ENCODE measurements at regions not wholly inside any gene's neighbourhood (a gene's known extent, or its start where the extent isn't known, plus 50 kb on each side); places are given as distances from the start of the nearest gene placed in this dataset.
"Not testable (repeated sequence)": the region's sequence is repeated elsewhere in the genome, so short reads cannot be mapped to it uniquely, and the experiment has no call there.

DNA sequence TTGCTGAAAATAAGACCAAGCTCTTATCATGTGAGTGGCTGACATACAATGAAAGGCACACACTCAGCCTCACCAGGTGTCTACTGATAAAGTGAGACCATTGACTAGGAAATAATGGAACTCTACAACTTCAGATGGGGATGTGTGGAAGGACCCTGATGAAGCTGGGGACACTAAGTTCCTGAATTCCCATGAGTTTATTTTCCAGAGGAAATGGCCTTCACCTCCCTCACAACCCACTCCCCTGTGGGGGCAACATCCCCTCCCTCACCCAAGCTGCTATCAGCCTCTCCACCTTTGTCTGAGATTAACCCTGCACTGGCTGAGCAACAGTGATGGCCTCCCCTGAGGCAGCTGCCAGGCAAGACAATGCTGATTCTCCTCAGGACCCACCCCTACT lies 55.2 kb upstream of the SMARCAD1 start:
- DNase-seq (ENCODE audit: low spot score) (no peak), ATAC-seq (ENCODE audit: low read depth) (no peak)
- Histone ChIP-seq H3K27ac (ENCODE audit: poor library complexity, severe bottlenecking) (no peak overlapping the region), H3K36me3 (ENCODE audit: low read depth) (no peaks in the 10 kb centered on the region), H3K27me3 (ENCODE audit: insufficient read depth, poor library complexity, severe bottlenecking) (no peaks in the 10 kb centered on the region), H3K4me3 (ENCODE audit: severe bottlenecking) (no peak overlapping the region), H3K9me3 (ENCODE audit: severe bottlenecking) (no peaks in the 10 kb centered on the region), H3K4me1 (ENCODE audit: insufficient read depth, poor library complexity, severe bottlenecking) (no peaks in the 10 kb centered on the region)
- TF ChIP-seq, protein P1, sequence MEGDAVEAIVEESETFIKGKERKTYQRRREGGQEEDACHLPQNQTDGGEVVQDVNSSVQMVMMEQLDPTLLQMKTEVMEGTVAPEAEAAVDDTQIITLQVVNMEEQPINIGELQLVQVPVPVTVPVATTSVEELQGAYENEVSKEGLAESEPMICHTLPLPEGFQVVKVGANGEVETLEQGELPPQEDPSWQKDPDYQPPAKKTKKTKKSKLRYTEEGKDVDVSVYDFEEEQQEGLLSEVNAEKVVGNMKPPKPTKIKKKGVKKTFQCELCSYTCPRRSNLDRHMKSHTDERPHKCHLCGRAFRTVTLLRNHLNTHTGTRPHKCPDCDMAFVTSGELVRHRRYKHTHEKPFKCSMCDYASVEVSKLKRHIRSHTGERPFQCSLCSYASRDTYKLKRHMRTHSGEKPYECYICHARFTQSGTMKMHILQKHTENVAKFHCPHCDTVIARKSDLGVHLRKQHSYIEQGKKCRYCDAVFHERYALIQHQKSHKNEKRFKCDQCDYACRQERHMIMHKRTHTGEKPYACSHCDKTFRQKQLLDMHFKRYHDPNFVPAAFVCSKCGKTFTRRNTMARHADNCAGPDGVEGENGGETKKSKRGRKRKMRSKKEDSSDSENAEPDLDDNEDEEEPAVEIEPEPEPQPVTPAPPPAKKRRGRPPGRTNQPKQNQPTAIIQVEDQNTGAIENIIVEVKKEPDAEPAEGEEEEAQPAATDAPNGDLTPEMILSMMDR (IDR thresholded peaks at IDR 0.05; ENCODE audit: poor library complexity, severe bottlenecking) = no peak

GRCh38 chr4:94155404-94155803 lies 52.3 kb upstream of the SMARCAD1 start:
- H3K36me3 ChIP-seq (ENCODE audit: low read depth); H3K4me3 ChIP-seq (ENCODE audit: severe bottlenecking); H3K27me3 ChIP-seq (ENCODE audit: insufficient read depth, poor library complexity, severe bottlenecking); H3K4me1 ChIP-seq (ENCODE audit: insufficient read depth, poor library complexity, severe bottlenecking); DNase-seq (ENCODE audit: low spot score); ATAC-seq (ENCODE audit: low read depth); H3K27ac ChIP-seq (ENCODE audit: poor library complexity, severe bottlenecking); H3K9me3 ChIP-seq (ENCODE audit: severe bottlenecking): not testable (repeated sequence)

- DNase-seq (ENCODE audit: low spot score) (no peak), ATAC-seq (ENCODE audit: low read depth) (no peak)
- Histone ChIP-seq H3K27ac (ENCODE audit: poor library complexity, severe bottlenecking) (no peak overlapping the region), H3K36me3 (ENCODE audit: low read depth) (no peaks in the 10 kb centered on the region), H3K4me1 (ENCODE audit: insufficient read depth, poor library complexity, severe bottlenecking) (no peaks in the 10 kb centered on the region), H3K27me3 (ENCODE audit: insufficient read depth, poor library complexity, severe bottlenecking) (no peaks in the 10 kb centered on the region), H3K4me3 (ENCODE audit: severe bottlenecking) (no peak overlapping the region), H3K9me3 (ENCODE audit: severe bottlenecking) (no peaks in the 10 kb centered on the region)
- TF ChIP-seq, protein P1 (IDR thresholded peaks at IDR 0.05; ENCODE audit: poor library complexity, severe bottlenecking) = no peak
Measured at GRCh38 chr4:94156826-94157225, 50.8 kb upstream of the SMARCAD1 start.

Data from RWPE2 (cell line).